Ovary (tissue), 7 donors: ENCODE measurements at regions not wholly inside any gene's neighbourhood (a gene's known extent, or its start where the extent isn't known, plus 50 kb on each side); places are given as distances from the start of the nearest gene placed in this dataset.
"Not testable (repeated sequence)": the region's sequence is repeated elsewhere in the genome, so short reads cannot be mapped to it uniquely, and the experiment has no call there.

Source experiments
- DNase-seq, 5 donors: peaks; one replicate each; pipeline ENCODE4 v3.0.0-alpha.2; 2019 to 2020
- H3K27ac ChIP-seq, 2 donors: fragments of 200-600 bp; one replicate each; pipeline versions ENCODE4 v1.5.1 to v1.8.0; 2019 to 2022
- H3K27me3 ChIP-seq: fragments of 200-600 bp; one replicate; pipeline ENCODE4 v1.8.0; 2022
- H3K36me3 ChIP-seq: fragments of 200-600 bp; sonication (generic); one replicate; pipeline ENCODE4 v1.5.1; 2019
- H3K4me1 ChIP-seq: one replicate; pipeline ENCODE4 v1.8.1; 2013; ENCODE audit warnings: mild to moderate bottlenecking, moderate library complexity; ENCODE audit not compliant: insufficient read depth
- H3K4me3 ChIP-seq: fragments of 200-600 bp; sonication (generic); one replicate; pipeline ENCODE4 v1.5.1; 2017
- H3K9me3 ChIP-seq, 2 donors: fragments of 200-600 bp in 1 of 2; sonication (generic) in 1 of 2; one replicate each; pipeline versions ENCODE4 v1.5.1 to v1.8.1; 2013 to 2019; ENCODE audit warnings: mild to moderate bottlenecking in 1 of 2, moderate library complexity in 1 of 2
- CTCF ChIP-seq, 3 donors: fragments of 450-650 bp in 2 of 3; fragments of 200-600 bp in 1 of 3; IDR thresholded peaks; one replicate each; pipeline versions ENCODE4 v1.5.1 to v1.8.0; 2016 to 2022; ENCODE audit warnings: antibody characterized with exemption in 3 of 3, mild to moderate bottlenecking in 1 of 3
- EP300 ChIP-seq: sonication (generic); formaldehyde crosslinking; IDR thresholded peaks from one replicate; pipeline ENCODE4 v1.6.1; 2017; ENCODE audit warnings: antibody characterized with exemption
- POLR2A ChIP-seq: fragments of 450-650 bp; IDR thresholded peaks from one replicate; pipeline ENCODE4 v1.6.1; 2017; ENCODE audit warnings: antibody characterized with exemption, mild to moderate bottlenecking, moderate library complexity
- WGBS, 3 donors: extraction: QIAGEN DNeasy Blood & Tissue Kit in 1 of 3; methylation state at CpG; one replicate each; pipeline versions ENCODE4 v1.1.5 to v1.1.7; 2013 to 2017; 5-methylcytosine and 5-hydroxymethylcytosine counted together
- intact Hi-C, 4 donors: fragments of 100-400 bp; cut with DNase I; formaldehyde crosslinking; loops; one replicate each; pipeline versions ENCODE4 v1.11.0 to v1.15.1; 2022 to 2023
- donor health status: DM: no; HTN: no; CAD: no; lungs with moderate emphysema.
- donor health status: DM: no; HTN: no; CAD: no.
- donor health status: Bipolar disorder and iron deficiency.
- donor health status: DM: no; HTN: no; CAD: no.
- donor health status: DM: yes; HTN: yes; CAD: no.

GRCh38 chrX:56462389-56462788 lies 101.0 kb upstream of the UBQLN2 start:
- DNase-seq = no peak
- no peak overlapping the region for H3K4me3 ChIP-seq
- no peaks in the 10 kb centered on the region for H3K9me3 ChIP-seq
- H3K27ac ChIP-seq = no peak overlapping the region
- no peak for TF ChIP-seq EP300
- H3K27me3 ChIP-seq = no peaks in the 10 kb centered on the region
- no peaks in the 10 kb centered on the region for H3K36me3 ChIP-seq
- no peaks in the 10 kb centered on the region for H3K4me1 ChIP-seq
- intact Hi-C loops = no loop called here

GRCh38 chrX:56468441-56468840 lies 95.0 kb upstream of the UBQLN2 start:
- no peak overlapping the region for H3K4me3 ChIP-seq
- TF ChIP-seq POLR2A = no peak
- no peak for TF ChIP-seq CTCF (IDR thresholded peaks at IDR 0.05)
- no peak for TF ChIP-seq EP300
- H3K4me1 ChIP-seq = no peaks in the 10 kb centered on the region
- no peak for DNase-seq
- H3K36me3 ChIP-seq = no peaks in the 10 kb centered on the region
- WGBS, 3 donors = 47 to 63% (median 49%) methylated on average over 2 of the region's 2 CpGs
- intact Hi-C loops = no loop called here
- no peaks in the 10 kb centered on the region for H3K9me3 ChIP-seq
- no peak overlapping the region for H3K27ac ChIP-seq
- H3K27me3 ChIP-seq = no peaks in the 10 kb centered on the region

- WGBS, 3 donors = 81 to 83% (median 82%) methylated on average over 8 of the region's 8 CpGs
- H3K9me3 ChIP-seq, DNase-seq: not testable (repeated sequence)
These were observed 68.5 kb upstream of the UBQLN2 start for GRCh38 chrX:56494923-56495322.

GRCh38 chrX:56498756-56499155 lies 64.7 kb upstream of the UBQLN2 start:
- no peak overlapping the region for H3K4me3 ChIP-seq
- no peaks in the 10 kb centered on the region for H3K4me1 ChIP-seq
- intact Hi-C loops = no loop called here
- no peaks in the 10 kb centered on the region for H3K36me3 ChIP-seq
- no peak for DNase-seq
- WGBS, 3 donors = 70 to 90% (median 86%) methylated on average over 1 of the region's 1 CpG
- no peaks in the 10 kb centered on the region for H3K27me3 ChIP-seq
- no peaks in the 10 kb centered on the region for H3K9me3 ChIP-seq
- no peak for TF ChIP-seq POLR2A
- no peak for TF ChIP-seq CTCF (IDR thresholded peaks at IDR 0.05)
- no peak for TF ChIP-seq EP300
- H3K27ac ChIP-seq = no peak overlapping the region

More at GRCh38 chrX:56494923-56495322, 68.5 kb upstream of the UBQLN2 start:
- intact Hi-C loops, H3K27me3 ChIP-seq, H3K4me3 ChIP-seq, H3K4me1 ChIP-seq, H3K36me3 ChIP-seq, H3K27ac ChIP-seq: not testable (repeated sequence)

GRCh38 chrX:56499372-56499771 lies 64.1 kb upstream of the UBQLN2 start:
- intact Hi-C loops = no loop called here
- WGBS, 3 donors = 58 to 67% (median 59%) methylated on average over 3 of the region's 3 CpGs
- DNase-seq = no peak
- Histone ChIP-seq H3K36me3 (no peaks in the 10 kb centered on the region), H3K4me3 (no peak overlapping the region), H3K27ac (no peak overlapping the region), H3K9me3 (no peaks in the 10 kb centered on the region), H3K27me3 (no peaks in the 10 kb centered on the region), H3K4me1 (no peaks in the 10 kb centered on the region)
- no peak for TF ChIP-seq EP300
- no peak for TF ChIP-seq POLR2A
- no peak for TF ChIP-seq CTCF (IDR thresholded peaks at IDR 0.05)
